Activated CD8-positive, alpha-beta memory T cell treated with anti-CD3 and anti-CD28 coated beads for 4 hours (primary cell): ENCODE measurements at regions not wholly inside any gene's neighbourhood (a gene's known extent, or its start where the extent isn't known, plus 50 kb on each side); places are given as distances from the start of the nearest gene placed in this dataset.

Source experiments
- DNase-seq, 2 donors: peaks; one replicate each; pipeline ENCODE4 v3.0.0-alpha.2; 2020; ENCODE audit warnings: low read depth in 2 of 2

DNA sequence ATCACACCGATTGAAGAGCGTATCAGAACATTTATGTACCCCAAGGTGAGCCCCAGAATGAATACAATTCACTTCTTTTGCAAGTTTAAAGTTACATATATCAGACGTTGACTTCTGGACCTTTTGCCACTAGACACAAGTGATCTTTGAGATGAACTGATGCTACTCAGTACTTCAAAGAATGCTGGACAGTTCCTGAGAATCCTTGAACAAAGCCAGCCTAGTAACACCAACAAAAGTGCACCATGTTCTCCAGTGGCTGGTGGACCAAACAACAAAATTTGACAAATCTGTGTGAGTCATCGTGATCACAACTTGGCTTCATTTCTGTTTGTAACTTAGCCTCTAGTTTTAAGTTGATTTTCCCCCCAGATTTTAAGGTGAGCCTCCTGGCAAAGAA lies 355.7 kb downstream of the SOX2 start:
- no peak for DNase-seq

DNA sequence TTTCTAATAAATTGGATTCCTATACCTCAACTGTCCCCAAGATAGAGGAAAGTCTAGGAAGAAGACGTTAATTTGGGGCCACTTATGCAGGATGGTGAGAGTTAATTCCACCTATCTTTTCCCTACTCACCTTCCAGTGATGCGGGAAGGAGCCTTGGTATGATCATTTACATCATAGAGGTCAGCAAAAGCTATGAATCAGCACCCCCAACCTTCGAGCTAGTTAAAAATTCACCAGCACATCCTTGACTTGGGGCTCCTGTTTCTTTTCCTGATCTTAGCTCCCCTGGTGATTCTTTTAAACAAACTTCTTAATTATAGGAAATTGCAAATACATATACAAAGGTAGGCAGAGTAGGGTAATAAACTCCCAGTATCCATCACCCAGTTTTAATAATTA lies 366.6 kb downstream of the SOX2 start:
- no peak for DNase-seq

DNA sequence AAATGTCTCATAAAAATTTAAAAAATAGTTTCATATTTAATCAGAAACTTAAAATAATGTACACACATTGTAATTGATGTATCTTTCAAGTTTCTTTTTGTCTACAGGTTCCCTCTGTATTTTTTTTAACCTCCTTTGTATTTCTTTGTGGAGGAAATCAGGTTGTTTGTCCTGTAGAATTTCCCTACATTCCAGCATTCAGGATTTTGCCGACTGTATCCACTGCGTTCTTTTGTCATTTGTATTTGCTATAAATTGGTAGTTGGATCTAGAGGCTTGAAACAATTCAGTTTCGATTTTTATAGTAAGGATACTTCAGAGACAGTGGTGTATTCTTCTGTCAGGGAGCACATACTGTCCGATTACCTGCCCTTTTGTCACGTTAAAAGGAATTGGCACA lies 367.2 kb downstream of the SOX2 start:
- no peak for DNase-seq

DNA sequence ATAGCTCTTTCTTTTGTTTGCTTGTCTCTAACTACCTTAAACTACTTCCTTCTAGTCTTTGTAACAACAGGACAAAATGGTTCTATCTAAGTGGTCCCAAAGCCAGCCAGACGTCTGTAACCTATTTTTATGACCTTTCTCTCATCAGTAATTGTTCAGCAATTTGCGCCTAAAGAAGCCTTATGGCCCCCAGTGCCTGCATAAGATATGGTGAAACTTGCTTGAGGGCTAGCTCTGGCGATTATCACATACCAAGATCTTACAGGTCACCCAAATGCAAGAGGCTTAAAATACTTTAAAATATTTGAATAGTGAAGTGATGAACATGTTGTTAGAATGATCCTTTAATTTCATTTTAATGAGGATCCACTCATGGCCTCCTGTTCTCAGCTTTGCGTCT lies 369.4 kb downstream of the SOX2 start:
- DNase-seq = no peak

DNA sequence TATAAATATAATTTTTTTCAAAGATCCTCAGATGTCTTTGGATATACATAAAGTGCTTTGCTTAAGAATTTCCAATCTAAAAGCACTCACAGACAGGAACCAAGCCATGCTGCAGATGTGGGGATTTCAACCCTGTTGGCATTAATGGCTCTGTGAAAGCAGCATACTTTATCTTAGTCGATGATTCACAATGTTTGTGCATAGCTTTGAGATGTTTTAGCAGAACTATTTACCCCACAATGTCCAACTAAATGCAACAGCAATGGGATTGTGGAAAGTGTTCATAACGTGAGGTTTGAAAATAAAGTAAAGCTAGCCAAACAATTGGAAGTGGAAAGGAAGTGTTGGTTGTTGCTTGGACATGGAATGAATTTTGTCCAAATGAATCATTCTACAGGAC lies 371.4 kb downstream of the SOX2 start:
- DNase-seq = no peak

DNA sequence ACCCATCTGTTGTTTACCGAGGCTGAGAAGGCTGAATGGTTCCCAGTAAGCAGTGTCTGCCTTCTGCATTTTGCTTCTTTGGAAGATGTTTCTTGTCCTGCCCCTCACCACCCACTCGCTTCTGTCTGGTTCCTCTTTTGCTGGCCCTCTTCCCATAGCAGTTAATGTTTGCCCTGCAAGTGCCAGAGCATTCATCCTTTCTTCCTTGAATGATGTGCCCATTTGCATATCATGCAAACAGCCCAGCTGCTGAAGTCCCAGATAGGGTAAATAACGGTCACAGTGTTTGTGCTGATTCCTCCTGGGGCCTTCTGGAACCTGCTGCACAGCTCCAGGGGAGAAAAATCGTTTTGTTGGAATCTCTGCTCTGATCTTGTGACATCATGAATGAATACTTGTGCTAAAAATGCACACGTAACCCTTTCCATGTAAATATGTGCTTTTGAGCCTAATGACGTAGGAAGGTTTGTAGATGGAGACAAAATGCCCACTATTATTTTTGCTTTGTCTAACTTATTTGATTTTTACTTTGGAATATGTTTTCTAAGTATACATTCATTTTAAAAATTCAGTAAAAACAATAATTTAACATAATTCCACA lies 381.0 kb downstream of the SOX2 start:
- DNase-seq = no peak

DNA sequence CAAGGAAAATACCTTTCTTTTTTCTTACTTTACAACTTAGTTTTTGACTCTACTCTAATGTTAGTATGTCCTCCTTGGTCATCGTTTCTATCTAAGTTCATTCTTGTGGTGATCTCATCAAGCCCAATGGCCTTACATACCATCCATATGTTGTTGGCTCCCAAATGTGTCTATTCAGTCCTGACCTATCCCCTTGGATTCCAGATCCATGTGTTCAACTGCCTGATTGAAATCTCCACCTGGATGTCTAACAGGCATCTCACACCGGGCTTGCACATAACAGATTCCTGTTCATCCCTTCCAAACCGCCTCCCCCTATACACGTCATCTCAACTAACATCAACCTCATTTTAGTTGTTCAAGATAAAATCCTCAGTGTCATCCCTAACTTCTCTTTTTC lies 382.6 kb downstream of the SOX2 start:
- DNase-seq = no peak

DNA sequence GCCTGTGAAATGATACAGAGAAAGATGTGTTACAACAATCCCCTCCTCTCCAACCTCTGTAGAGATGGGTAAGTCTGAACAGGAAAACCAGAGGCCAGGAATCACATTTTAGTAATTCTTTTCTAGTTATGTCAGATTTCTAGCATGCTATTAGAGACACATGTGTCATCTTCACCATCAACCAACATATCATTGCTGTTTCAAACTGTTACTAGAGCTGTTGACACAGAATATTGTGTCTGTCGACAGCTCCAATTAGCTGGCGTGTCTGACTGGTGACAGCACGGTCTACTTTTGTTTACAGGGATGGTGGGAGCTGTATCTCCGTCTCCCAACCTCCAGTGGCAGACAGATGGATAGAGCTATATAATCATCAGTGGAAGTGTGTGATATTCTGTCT lies 393.2 kb downstream of the SOX2 start:
- no peak for DNase-seq

DNA sequence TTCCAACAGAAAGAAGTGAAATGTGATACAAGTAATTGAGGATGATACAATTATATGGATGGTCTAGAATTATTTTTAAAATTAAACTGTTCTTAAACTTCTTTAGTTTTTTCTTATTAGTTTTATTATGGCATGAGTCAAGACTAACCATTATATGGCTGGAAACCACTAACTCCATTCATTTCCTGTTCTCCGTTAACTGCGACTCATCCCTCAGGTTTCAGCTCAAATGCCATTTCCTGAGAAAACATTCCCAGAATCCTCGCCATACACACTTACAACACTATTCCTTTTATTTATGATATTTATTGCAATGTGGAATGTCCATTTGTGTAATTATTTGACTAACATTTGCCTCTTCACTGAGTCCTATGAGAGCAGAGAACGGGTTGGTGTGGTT lies 394.1 kb downstream of the SOX2 start:
- no peak for DNase-seq

DNA sequence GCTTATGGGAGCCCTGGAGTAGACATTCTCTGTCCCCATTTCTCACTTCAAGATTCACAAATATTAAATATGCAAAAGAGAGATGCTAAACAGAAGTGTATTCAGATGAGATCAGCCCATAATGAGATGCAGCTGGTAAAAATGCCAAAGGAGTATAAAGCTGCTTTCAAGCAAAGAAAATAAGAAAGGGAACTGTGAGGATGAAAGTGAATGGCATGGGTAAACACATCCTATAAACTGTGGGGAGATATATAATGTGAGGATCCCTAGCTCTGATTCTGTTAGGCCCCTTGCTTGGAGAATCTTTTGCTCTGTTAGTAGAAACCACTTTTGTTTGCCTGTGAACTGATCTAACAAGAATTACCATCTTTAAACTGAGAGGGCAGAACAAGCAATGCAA lies 396.6 kb downstream of the SOX2 start:
- DNase-seq = no peak

DNA sequence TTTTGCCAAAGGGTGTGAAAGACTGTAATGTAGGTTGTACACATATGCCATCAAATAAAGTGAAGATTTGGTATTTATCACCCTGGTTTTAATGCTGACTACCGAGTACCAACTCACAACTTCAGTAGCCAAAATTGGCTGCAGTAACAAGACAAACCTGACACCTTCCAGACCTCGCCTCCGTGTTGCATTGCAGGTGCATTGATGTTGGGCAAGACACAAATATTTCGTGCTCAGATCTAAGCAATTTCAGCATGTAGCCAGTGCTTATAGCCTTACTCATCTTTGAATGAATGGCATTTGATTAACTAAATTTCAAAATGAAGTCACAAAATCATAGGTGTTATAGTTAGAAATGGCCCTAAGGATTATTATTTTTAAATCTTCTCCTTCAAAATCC lies 400.2 kb downstream of the SOX2 start:
- no peak for DNase-seq

DNA sequence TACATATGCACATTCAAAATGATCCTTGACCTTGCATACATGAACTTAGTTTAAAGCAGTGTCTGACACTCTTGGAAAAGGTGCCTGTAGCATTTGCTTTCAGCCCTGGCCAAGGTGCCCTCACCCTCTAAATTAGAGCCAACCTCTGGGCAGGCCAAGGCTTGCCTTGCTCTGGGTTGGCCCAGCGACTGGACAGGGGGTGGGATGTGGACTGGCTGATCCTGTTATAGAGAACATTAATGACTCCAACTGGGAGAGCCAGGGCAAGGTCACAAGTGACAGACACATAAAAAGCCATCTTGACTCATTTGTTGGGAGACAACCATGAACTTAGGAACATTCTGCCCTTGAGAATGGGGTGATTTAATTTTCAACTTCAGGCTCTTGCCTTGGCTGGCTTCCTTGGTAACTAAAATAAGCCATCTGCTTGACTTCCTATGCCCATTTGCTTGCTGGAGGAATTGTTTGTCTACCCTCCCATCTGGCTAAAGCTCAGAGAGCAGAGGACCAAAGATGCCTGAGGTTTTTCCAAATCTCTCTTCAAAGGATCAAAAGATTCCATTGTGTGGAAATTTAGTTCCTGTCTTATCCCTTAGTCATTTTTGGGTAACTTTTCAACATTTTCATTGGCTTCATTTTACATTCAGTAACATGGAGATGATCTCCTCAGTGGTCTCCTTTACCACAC lies 403.7 kb downstream of the SOX2 start:
- no peak for DNase-seq

DNA sequence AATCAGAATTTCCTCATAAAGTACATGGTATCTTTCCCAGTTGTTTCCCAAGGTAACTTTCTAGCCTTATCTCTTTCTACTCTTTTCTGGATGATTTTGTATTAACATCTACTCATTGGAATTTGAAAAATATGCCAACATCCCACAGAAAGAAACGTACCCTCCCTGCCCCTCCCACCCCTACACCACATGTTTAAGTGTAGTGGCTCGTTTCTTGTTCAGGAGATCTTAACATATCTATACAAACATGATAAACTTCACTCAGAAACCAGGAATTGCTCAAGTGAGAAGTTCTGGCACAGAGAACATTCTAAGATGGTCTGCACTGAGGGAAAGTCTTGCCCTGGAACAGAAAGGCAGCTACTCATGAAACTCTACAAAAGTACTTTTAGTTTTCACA lies 404.7 kb downstream of the SOX2 start:
- DNase-seq = no peak

DNA sequence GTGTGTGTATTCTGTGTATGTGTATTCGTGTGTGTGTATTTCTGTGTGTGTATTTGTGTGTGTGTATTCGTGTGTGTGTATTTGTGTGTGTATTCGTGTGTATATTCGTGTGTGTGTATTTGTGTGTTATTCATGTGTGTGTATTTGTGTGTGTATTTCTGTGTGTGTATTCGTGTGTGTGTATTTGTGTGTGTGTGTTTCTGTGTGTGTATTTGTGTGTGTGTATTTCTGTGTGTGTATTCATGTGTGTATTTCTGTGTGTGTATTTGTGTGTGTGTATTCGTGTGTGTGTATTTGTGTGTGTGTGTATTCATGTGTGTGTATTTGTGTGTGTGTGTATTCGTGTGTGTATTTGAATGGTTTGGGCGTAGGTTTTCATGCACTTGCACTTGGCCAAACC lies 405.4 kb downstream of the SOX2 start:
- no peak for DNase-seq

DNA sequence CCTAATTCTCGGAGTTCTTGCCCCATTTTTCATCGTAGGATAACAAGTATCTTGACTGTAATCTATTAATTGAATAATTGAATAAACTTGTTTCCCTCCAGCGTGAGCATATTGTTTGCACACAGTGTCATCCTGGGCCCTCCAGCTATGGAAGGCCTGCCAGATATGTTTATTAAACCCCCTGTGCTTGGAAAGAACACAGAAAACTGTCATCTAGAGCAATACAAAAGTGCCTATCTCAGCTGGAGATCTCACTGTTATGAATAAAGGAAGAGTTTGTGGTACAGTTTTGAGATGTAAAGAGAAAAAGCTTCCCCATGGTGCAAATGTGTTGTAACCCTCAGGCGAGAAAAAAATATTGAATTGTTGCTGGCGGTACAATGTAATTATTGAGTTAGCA lies 405.9 kb downstream of the SOX2 start:
- no peak for DNase-seq

DNA sequence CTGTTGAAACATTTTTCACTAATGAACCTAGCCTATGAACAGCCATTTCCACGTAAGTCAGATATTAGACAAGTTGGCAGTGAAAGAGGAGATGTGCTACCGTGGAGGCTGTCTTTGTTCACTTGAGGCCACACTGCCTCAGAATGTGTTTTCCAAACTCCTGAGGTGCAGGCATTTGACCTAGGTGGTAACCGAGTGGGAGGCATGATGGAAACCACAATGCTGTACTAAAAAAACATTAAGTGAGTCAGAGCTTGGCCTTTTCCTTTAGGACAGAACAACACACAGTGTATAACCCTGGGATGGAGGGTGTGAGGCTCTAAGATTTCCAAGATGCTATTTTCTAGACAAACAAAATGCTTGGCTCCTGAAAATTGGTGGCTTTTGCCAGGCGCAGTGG lies 406.3 kb downstream of the SOX2 start:
- no peak for DNase-seq

DNA sequence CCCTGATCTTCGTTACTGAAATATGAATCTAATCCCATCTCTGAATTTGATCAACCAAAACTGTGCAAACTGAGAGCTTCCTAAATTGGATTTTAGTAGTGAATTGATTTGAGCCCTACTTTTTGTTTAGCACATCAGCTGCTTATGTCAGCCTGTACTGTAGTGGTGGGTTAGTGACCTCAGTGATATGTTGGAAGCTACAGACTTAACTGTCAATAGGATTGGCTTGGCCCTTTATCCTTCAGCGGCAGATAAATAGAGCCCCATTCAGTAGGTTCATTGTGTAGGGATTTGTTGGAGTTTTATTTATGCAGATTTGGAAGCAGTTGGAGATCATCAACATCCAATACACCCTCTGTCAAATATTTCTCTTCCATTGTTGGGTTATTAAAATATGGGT lies 409.7 kb downstream of the SOX2 start:
- no peak for DNase-seq

DNA sequence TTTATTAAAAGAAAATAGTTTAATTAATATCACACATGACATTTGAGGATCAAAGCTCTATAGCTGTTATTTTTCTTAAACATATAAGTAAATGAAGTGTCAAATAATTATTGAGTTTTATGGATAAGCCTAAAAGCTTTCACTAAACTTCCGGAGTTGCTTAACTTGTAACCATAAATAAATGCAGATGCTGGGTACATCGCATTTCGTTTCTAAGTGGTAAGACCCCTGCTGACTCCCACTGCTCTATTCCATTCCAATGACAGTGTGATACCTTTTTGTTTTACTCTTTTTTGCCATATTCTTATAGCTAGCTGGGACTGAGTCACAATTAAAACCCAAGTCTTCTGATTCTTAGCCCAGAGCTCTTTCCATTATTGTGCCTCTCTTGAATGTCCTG lies 411.1 kb downstream of the SOX2 start:
- no peak for DNase-seq

DNA sequence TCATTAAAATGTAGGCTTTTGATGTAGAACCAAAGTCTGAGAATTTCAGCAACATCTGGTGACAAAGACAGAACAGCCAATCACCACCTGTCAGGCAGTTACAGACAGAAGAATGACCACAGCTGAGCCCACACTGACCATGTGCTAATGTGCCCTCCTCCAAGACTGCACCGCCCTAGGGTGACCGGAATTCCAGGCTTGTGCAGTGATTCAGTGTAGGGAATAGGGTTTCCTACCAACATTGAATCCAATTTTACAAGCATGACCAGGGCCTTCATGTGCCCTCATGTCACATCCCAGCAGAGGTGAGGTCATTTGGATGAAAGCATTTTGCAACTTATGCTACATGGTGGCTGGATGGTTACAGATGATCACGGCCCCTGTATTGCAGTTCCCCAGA lies 412.5 kb downstream of the SOX2 start:
- DNase-seq = no peak

DNA sequence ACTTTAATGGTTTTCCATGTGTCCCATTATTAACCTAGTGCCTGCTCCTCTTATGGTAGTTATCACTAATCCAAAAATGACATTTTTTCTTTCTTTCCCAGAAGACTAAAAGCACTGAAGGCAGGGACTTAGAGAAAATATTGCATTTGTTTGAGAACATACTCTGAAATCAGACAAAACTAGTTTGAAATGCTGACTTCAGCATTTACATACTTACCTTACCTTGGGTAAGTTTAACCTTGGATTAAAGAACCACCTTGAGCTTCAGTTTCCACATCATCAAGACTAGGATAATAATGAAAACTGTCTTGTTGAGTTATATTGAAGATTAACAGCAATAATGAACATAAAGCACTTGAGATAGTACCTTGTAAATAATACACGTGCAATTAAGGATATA lies 413.0 kb downstream of the SOX2 start:
- DNase-seq = no peak

DNA sequence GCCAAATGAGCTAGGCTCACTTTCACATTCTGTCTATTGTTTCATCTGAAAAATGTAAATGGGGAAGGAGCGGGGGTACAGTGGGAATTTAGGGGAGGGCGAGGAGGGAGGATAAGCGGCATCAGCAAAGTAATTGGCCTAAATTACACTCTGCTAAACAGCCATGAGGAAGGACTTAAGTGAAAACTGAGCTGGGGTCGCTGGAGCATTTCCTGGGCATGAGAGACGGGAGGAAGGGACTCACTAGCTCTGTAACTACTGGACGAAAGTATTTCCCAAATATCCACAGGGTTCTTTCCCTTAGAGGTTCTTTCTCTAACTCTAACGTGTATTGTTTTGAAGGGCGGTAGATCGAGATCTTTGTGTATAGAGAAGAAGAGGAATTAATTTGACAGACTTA lies 418.0 kb downstream of the SOX2 start:
- no peak for DNase-seq

DNA sequence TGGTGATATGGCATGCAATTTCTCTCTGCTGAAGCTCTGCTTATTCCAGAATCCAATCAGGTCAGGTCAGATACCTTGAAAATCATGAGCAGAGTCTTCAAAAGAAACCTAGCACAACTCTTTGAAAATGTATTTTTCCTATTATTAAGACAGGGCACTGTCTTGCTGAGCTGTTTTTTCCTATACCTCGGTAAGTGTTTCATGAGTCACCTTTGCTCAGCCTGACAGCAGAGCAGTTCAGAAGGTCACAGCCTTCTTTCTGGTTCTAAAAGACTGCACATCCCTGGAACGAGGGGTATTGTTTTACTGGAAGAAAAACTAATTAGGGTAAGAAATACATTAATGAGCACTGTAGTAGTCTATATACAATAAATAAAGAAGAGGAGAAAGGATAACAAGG lies 422.0 kb downstream of the SOX2 start:
- DNase-seq = no peak

DNA sequence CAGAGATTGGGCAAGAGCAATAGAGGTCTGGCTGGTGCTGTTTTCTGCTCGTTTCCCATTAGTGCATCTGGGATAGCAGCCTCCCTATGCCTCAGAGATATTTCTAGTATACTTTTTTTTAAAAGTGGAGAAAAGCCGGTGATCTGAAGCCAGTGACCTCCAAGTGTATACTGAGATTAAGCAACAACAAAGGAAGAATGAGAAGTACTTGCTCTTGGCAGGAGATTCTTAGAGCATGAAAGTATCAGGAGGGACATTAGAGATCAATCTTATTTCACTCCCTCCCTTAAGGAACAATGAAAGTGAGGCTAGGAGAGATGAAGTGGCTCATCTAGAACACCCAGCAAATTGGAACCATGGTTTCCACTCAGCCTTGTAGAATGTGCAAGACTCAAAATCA lies 423.3 kb downstream of the SOX2 start:
- no peak for DNase-seq
